ENCODE measurements at regions not wholly inside any gene's neighbourhood (a gene's known extent, or its start where the extent isn't known, plus 50 kb on each side); places are given as distances from the start of the nearest gene placed in this dataset.

DNA sequence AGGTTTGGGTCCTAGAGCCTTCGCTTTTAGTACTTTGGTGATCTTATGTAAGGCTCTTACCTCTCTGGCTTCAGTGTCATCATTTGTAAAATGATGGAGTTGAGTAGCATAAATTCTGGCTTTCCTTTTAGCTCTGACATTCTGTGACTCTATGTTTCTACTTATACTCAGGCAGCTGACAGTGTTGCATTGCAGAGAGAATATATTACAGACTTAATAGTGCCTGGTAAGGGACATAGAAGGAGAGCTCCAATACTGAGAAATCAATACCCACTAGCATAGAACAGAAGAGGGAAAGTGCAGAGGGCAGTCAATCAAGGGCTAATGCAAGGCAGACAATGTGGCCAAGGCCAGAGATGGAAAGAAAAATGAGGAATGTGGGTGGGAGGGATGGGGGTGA lies 371.4 kb upstream of the TLE4 start:
- Histone ChIP-seq H2BK120ac (ENCODE audit: low read depth, low read length) (no peak overlapping the region), H2AFZ (ENCODE audit: low read depth, low read length) (no peak overlapping the region), H3K27ac (ENCODE audit: low read length, poor library complexity, severe bottlenecking) (no peak overlapping the region), H3K79me1 (replicated peaks; ENCODE audit: low read length, poor library complexity, severe bottlenecking) (no peaks in the 10 kb centered on the region), H4K8ac (ENCODE audit: low read length) (no peak overlapping the region), H3K18ac (ENCODE audit: low read depth in 1 of 2, low read length in 2 of 2) (no peak overlapping the region), H3K9ac (ENCODE audit: low read length) (no peak overlapping the region), H3K27me3 (ENCODE audit: control insufficient read depth in 1 of 2, insufficient read depth in 1 of 2, low read length in 2 of 2) (no peaks in the 10 kb centered on the region), H3K23ac (ENCODE audit: low read length in 2 of 2) (no peak overlapping the region), H2AK5ac (ENCODE audit: low read length, severe bottlenecking) (no peak overlapping the region), H3K4me2 (ENCODE audit: low read length, poor library complexity, severe bottlenecking) (no peak overlapping the region), H3K9me3 (ENCODE audit: control insufficient read depth, low read length) (no peaks in the 10 kb centered on the region), H3K36me3 (ENCODE audit: control insufficient read depth in 1 of 2, insufficient read depth in 2 of 2, low read depth in 1 of 2, low read length in 2 of 2) (no peaks in the 10 kb centered on the region), H2BK12ac (ENCODE audit: low read length in 2 of 2) (no peak overlapping the region), H3K14ac (ENCODE audit: low read length in 2 of 2) (no peak overlapping the region), H2BK5ac (ENCODE audit: low read depth, low read length, poor library complexity, severe bottlenecking) (no peak overlapping the region), H2BK15ac (ENCODE audit: low read depth, poor library complexity, severe bottlenecking) (no peak overlapping the region), H3K4me1 (ENCODE audit: control insufficient read depth, insufficient read depth, low read depth, low read length) (no peaks in the 10 kb centered on the region), H3K4me3 (ENCODE audit: insufficient read depth in 1 of 2, low read depth in 1 of 2, low read length in 2 of 2) (no peak overlapping the region), H4K91ac (ENCODE audit: low read length) (no peak overlapping the region), H3K4ac (ENCODE audit: low read depth in 1 of 2, low read length in 2 of 2) (no peak overlapping the region)
- DNase-seq = no peak
- WGBS = 70% methylated on average over 1 of the region's 1 CpG

DNA sequence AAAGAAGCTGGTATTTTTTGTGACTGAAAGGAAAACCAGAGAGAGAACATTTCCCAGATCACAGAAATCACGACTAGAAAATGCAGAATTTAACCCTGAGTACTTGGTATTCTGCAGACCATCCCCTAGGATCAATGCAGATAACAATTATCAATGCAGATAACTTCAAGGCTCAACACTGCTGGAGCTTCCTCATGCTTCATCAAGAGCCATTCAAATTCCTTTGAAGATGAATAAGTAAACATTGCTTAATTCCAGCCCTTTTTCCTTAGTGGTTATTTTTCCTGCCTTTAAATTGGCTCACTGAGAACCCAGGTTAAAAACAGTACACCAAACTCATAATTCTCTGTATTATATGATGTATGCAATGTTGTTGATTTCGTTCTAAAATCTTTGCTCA lies 370.1 kb upstream of the TLE4 start:
- Histone ChIP-seq H4K8ac (ENCODE audit: low read length) (no peak overlapping the region), H3K18ac (ENCODE audit: low read depth in 1 of 2, low read length in 2 of 2) (no peak overlapping the region), H3K9me3 (ENCODE audit: control insufficient read depth, low read length) (no peaks in the 10 kb centered on the region), H3K27me3 (ENCODE audit: control insufficient read depth in 1 of 2, insufficient read depth in 1 of 2, low read length in 2 of 2) (no peaks in the 10 kb centered on the region), H3K36me3 (ENCODE audit: control insufficient read depth in 1 of 2, insufficient read depth in 2 of 2, low read depth in 1 of 2, low read length in 2 of 2) (no peaks in the 10 kb centered on the region), H2BK12ac (ENCODE audit: low read length in 2 of 2) (no peak overlapping the region), H3K4me1 (ENCODE audit: control insufficient read depth, insufficient read depth, low read depth, low read length) (no peaks in the 10 kb centered on the region), H2BK120ac (ENCODE audit: low read depth, low read length) (no peak overlapping the region), H3K9ac (ENCODE audit: low read length) (no peak overlapping the region), H4K91ac (ENCODE audit: low read length) (no peak overlapping the region), H3K27ac (ENCODE audit: low read length, poor library complexity, severe bottlenecking) (no peak overlapping the region), H3K4ac (ENCODE audit: low read depth in 1 of 2, low read length in 2 of 2) (no peak overlapping the region), H2BK5ac (ENCODE audit: low read depth, low read length, poor library complexity, severe bottlenecking) (no peak overlapping the region), H2AK5ac (ENCODE audit: low read length, severe bottlenecking) (no peak overlapping the region), H3K23ac (ENCODE audit: low read length in 2 of 2) (no peak overlapping the region), H3K14ac (ENCODE audit: low read length in 2 of 2) (no peak overlapping the region), H3K4me3 (ENCODE audit: insufficient read depth in 1 of 2, low read depth in 1 of 2, low read length in 2 of 2) (no peak overlapping the region), H3K4me2 (ENCODE audit: low read length, poor library complexity, severe bottlenecking) (no peak overlapping the region), H2BK15ac (ENCODE audit: low read depth, poor library complexity, severe bottlenecking) (no peak overlapping the region), H3K79me1 (replicated peaks; ENCODE audit: low read length, poor library complexity, severe bottlenecking) (no peaks in the 10 kb centered on the region), H2AFZ (ENCODE audit: low read depth, low read length) (no peak overlapping the region)
- 10% methylated on average over 1 of the region's 2 CpGs for WGBS
- peak; percentile 52 for DNase-seq

DNA sequence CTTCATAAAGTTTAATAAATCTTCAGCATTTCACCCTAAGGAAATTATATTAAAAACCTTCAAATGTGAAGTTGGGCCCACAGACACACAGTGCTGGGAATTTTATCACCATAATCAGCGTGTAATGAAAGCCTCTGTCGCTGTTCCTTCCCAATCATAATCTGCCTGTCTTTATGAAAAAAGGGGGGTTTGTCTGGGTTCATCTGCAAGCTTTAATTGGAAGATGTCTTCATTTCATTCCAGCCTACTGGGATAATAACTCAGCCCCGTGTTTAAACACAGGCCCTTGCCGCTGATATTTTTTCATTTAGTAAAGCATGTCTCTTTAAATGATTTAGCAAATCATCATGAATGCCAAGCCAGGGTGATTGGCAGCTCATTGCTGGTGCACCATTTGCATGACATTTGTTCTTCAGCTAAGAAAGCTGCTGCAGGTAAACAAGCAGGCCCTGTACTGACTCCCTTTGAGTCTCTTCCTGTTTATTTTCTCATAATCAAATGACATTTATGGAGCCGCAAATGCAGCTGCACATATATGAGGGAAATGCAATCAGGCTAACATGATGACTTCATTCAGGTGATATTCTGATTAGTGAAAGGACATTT lies 362.9 kb upstream of the TLE4 start:
- no peak overlapping the region for H3K4ac ChIP-seq (ENCODE audit: low read depth in 1 of 2, low read length in 2 of 2)
- H3K14ac ChIP-seq (ENCODE audit: low read length in 2 of 2) = no peak overlapping the region
- no peak overlapping the region for H2BK15ac ChIP-seq (ENCODE audit: low read depth, poor library complexity, severe bottlenecking)
- H2BK12ac ChIP-seq (ENCODE audit: low read length in 2 of 2) = no peak overlapping the region
- no peak overlapping the region for H3K18ac ChIP-seq (ENCODE audit: low read depth in 1 of 2, low read length in 2 of 2)
- no peak overlapping the region for H4K8ac ChIP-seq (ENCODE audit: low read length)
- H2AK5ac ChIP-seq (ENCODE audit: low read length, severe bottlenecking) = no peak overlapping the region
- no peak overlapping the region for H3K23ac ChIP-seq (ENCODE audit: low read length in 2 of 2)
- no peaks in the 10 kb centered on the region for H3K27me3 ChIP-seq (ENCODE audit: control insufficient read depth in 1 of 2, insufficient read depth in 1 of 2, low read length in 2 of 2)
- H3K4me2 ChIP-seq (ENCODE audit: low read length, poor library complexity, severe bottlenecking) = no peak overlapping the region
- 94% methylated on average over 5 of the region's 5 CpGs for WGBS
- H3K36me3 ChIP-seq (ENCODE audit: control insufficient read depth in 1 of 2, insufficient read depth in 2 of 2, low read depth in 1 of 2, low read length in 2 of 2) = no peaks in the 10 kb centered on the region
- H3K27ac ChIP-seq (ENCODE audit: low read length, poor library complexity, severe bottlenecking) = no peak overlapping the region
- DNase-seq = no peak
- no peak overlapping the region for H3K4me3 ChIP-seq (ENCODE audit: insufficient read depth in 1 of 2, low read depth in 1 of 2, low read length in 2 of 2)
- H3K9ac ChIP-seq (ENCODE audit: low read length) = no peak overlapping the region
- no peaks in the 10 kb centered on the region for H3K4me1 ChIP-seq (ENCODE audit: control insufficient read depth, insufficient read depth, low read depth, low read length)
- no peaks in the 10 kb centered on the region for H3K9me3 ChIP-seq (ENCODE audit: control insufficient read depth, low read length)
- H2BK5ac ChIP-seq (ENCODE audit: low read depth, low read length, poor library complexity, severe bottlenecking) = no peak overlapping the region
- no peak overlapping the region for H2BK120ac ChIP-seq (ENCODE audit: low read depth, low read length)
- no peaks in the 10 kb centered on the region for H3K79me1 ChIP-seq (replicated peaks; ENCODE audit: low read length, poor library complexity, severe bottlenecking)
- H4K91ac ChIP-seq (ENCODE audit: low read length) = no peak overlapping the region
- H2AFZ ChIP-seq (ENCODE audit: low read depth, low read length) = no peak overlapping the region

DNA sequence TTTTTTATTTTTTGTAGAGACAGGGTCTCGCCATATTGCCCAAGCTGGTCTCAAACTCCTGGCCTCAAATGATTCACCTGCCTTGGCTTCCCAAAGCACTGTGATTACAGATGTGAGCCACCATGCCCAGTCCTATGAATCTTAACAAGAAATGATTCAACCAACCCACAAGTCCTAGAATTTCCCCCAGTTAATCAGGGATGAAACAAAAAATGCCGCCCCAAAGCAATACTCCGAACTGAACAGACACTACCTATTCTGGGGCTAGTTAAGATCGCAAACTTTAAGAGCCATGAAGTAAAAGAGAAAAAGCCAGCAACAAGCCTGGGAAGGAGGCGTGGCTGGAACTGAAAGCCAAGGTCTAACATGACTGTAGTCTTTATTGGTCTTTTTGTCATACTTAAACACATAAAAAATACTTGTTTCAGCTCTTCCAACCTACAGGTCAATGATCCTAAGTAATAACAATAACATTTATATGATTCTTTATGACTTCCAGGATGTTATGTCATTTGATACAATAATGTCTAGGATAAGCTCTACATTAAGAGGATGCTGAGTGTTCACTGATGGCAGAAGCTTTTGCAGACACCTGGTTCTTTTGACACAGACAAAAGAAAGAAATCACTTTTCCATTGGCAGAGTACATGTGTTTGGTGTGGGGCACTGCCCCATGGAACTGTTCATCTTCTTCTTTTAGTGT lies 361.1 kb upstream of the TLE4 start:
- H4K91ac ChIP-seq (ENCODE audit: low read length) = no peak overlapping the region
- H3K23ac ChIP-seq (ENCODE audit: low read length in 2 of 2) = no peak overlapping the region
- H2BK15ac ChIP-seq (ENCODE audit: low read depth, poor library complexity, severe bottlenecking) = no peak overlapping the region
- no peak overlapping the region for H3K27ac ChIP-seq (ENCODE audit: low read length, poor library complexity, severe bottlenecking)
- H4K8ac ChIP-seq (ENCODE audit: low read length) = no peak overlapping the region
- no peak overlapping the region for H2AK5ac ChIP-seq (ENCODE audit: low read length, severe bottlenecking)
- no peak for DNase-seq
- H3K4me3 ChIP-seq (ENCODE audit: insufficient read depth in 1 of 2, low read depth in 1 of 2, low read length in 2 of 2) = no peak overlapping the region
- H3K9ac ChIP-seq (ENCODE audit: low read length) = no peak overlapping the region
- no peaks in the 10 kb centered on the region for H3K27me3 ChIP-seq (ENCODE audit: control insufficient read depth in 1 of 2, insufficient read depth in 1 of 2, low read length in 2 of 2)
- H2BK12ac ChIP-seq (ENCODE audit: low read length in 2 of 2) = no peak overlapping the region
- no peak overlapping the region for H3K4ac ChIP-seq (ENCODE audit: low read depth in 1 of 2, low read length in 2 of 2)
- WGBS = 93% methylated on average over 4 of the region's 5 CpGs
- H2BK120ac ChIP-seq (ENCODE audit: low read depth, low read length) = no peak overlapping the region
- H2BK5ac ChIP-seq (ENCODE audit: low read depth, low read length, poor library complexity, severe bottlenecking) = no peak overlapping the region
- no peak overlapping the region for H2AFZ ChIP-seq (ENCODE audit: low read depth, low read length)
- H3K18ac ChIP-seq (ENCODE audit: low read depth in 1 of 2, low read length in 2 of 2) = no peak overlapping the region
- H3K36me3 ChIP-seq (ENCODE audit: control insufficient read depth in 1 of 2, insufficient read depth in 2 of 2, low read depth in 1 of 2, low read length in 2 of 2) = no peaks in the 10 kb centered on the region
- H3K9me3 ChIP-seq (ENCODE audit: control insufficient read depth, low read length) = no peaks in the 10 kb centered on the region
- no peaks in the 10 kb centered on the region for H3K4me1 ChIP-seq (ENCODE audit: control insufficient read depth, insufficient read depth, low read depth, low read length)
- no peak overlapping the region for H3K4me2 ChIP-seq (ENCODE audit: low read length, poor library complexity, severe bottlenecking)
- H3K79me1 ChIP-seq (replicated peaks; ENCODE audit: low read length, poor library complexity, severe bottlenecking) = no peaks in the 10 kb centered on the region
- H3K14ac ChIP-seq (ENCODE audit: low read length in 2 of 2) = no peak overlapping the region
